HepG2 (cell line): ENCODE measurements at regions not wholly inside any gene's neighbourhood (a gene's known extent, or its start where the extent isn't known, plus 50 kb on each side); places are given as distances from the start of the nearest gene placed in this dataset.

Experiments
- EP300 ChIP-seq, 3 experiments: sonication (generic) in 1 of 3; formaldehyde crosslinking in 1 of 3; IDR thresholded peaks; 2 replicates each; pipeline versions ENCODE4 v1.5.1 to v1.6.1; 2011 to 2020; ENCODE audit warnings: low read depth in 2 of 3, low read length in 2 of 3, borderline replicate concordance in 1 of 3, improper control_type of control experiment in 1 of 3, mild to moderate bottlenecking in 1 of 3, missing genetic modification reagents in 1 of 3, moderate library complexity in 1 of 3
- IRF2 ChIP-seq: IDR thresholded peaks from 2 replicates; pipeline ENCODE4 v1.6.1; 2018; ENCODE audit warnings: missing genetic modification reagents, missing compliant biosample characterization
- JUND ChIP-seq: sonication (generic); formaldehyde crosslinking; IDR thresholded peaks from 2 replicates; pipeline ENCODE4 v1.8.0; 2022; ENCODE audit warnings: mild to moderate bottlenecking, missing genetic modification reagents
- NBN ChIP-seq: fragments of 450-650 bp; conservative IDR thresholded peaks from 2 replicates; pipeline ENCODE4 v1.6.1; 2017
- PAX8 ChIP-seq: sonication (generic); formaldehyde crosslinking; IDR thresholded peaks from 2 replicates; pipeline ENCODE4 v1.8.0; 2022; ENCODE audit warnings: mild to moderate bottlenecking, missing genetic modification reagents, borderline replicate concordance
- PHF20 ChIP-seq: sonication (generic); formaldehyde crosslinking; IDR thresholded peaks from 2 replicates; pipeline ENCODE4 v1.5.0; 2020; ENCODE audit warnings: mild to moderate bottlenecking, missing genetic modification reagents
- POLR2A ChIP-seq, 2 experiments: IDR thresholded peaks; 2 replicates each; pipeline ENCODE4 v1.6.1; 2011; ENCODE audit warnings: low read depth in 2 of 2, low read length in 2 of 2, mild to moderate bottlenecking in 1 of 2, moderate library complexity in 1 of 2; ENCODE audit not compliant: insufficient read depth in 1 of 2
- RARG ChIP-seq: sonication (generic); formaldehyde crosslinking; IDR thresholded peaks from 2 replicates; pipeline ENCODE4 v1.4.0; 2020; ENCODE audit warnings: low read depth, mild to moderate bottlenecking, missing genetic modification reagents
- RELA ChIP-seq: sonication (generic); formaldehyde crosslinking; IDR thresholded peaks from 2 replicates; pipeline ENCODE4 v1.4.0; 2020; ENCODE audit warnings: missing genetic modification reagents
- TAF1 ChIP-seq: sonication (generic); formaldehyde crosslinking; IDR thresholded peaks from 2 replicates; pipeline ENCODE4 v1.4.0; 2020; ENCODE audit warnings: missing genetic modification reagents
- ZSCAN22 ChIP-seq: sonication (generic); formaldehyde crosslinking; IDR thresholded peaks from 2 replicates; pipeline ENCODE4 v1.4.0; 2020; ENCODE audit warnings: mild to moderate bottlenecking, missing genetic modification reagents
- TF ChIP-seq, protein P1 (sequence below): sonication (generic); formaldehyde crosslinking; IDR thresholded peaks from 2 replicates; pipeline ENCODE4 v1.4.0; 2020; ENCODE audit warnings: missing genetic modification reagents
- TF ChIP-seq, protein P2 (sequence below), 2 experiments: sonication (generic) in 1 of 2; formaldehyde crosslinking in 1 of 2; IDR thresholded peaks; 2 replicates each; pipeline versions ENCODE4 v1.4.0 to v1.6.1; 2018 to 2020; ENCODE audit warnings: missing genetic modification reagents in 2 of 2, borderline replicate concordance in 1 of 2, low read depth in 1 of 2, mild to moderate bottlenecking in 1 of 2, missing biosample characterization in 1 of 2
- TF ChIP-seq, protein P3 (sequence below): sonication (generic); formaldehyde crosslinking; IDR thresholded peaks from 2 replicates; pipeline ENCODE4 v1.5.1; 2020; ENCODE audit warnings: mild to moderate bottlenecking, missing genetic modification reagents, moderate library complexity

DNA sequence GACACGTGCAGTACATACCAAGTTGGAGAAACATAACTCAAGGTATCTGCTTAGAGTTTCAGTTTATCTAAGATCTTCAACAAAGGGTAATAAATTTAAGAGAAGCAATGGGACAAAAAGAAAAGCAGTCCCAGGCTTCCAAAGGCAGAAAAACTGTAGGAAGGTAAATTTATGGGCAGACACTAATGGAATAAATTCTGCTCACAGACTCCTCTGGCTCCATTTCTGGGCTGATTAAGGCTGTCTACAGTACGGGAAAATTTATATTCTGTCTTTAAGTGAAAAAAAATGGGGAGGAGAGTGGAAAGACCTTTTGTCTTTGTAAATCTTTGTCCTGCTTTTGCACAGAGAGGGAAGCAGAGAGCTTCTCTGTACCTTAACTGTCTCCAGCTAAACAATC lies 587.5 kb upstream of the IGFBP3 start:
- TF ChIP-seq, protein P1, sequence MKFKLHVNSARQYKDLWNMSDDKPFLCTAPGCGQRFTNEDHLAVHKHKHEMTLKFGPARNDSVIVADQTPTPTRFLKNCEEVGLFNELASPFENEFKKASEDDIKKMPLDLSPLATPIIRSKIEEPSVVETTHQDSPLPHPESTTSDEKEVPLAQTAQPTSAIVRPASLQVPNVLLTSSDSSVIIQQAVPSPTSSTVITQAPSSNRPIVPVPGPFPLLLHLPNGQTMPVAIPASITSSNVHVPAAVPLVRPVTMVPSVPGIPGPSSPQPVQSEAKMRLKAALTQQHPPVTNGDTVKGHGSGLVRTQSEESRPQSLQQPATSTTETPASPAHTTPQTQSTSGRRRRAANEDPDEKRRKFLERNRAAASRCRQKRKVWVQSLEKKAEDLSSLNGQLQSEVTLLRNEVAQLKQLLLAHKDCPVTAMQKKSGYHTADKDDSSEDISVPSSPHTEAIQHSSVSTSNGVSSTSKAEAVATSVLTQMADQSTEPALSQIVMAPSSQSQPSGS (CRISPR knock-in tag) = no peak
- no peak for TF ChIP-seq ZSCAN22 (CRISPR knock-in tag)
- no peak for TF ChIP-seq PHF20
- no peak for TF ChIP-seq IRF2 (CRISPR knock-in tag)
- no peak for TF ChIP-seq RARG
- TF ChIP-seq NBN = no peak
- TF ChIP-seq, protein P2, sequence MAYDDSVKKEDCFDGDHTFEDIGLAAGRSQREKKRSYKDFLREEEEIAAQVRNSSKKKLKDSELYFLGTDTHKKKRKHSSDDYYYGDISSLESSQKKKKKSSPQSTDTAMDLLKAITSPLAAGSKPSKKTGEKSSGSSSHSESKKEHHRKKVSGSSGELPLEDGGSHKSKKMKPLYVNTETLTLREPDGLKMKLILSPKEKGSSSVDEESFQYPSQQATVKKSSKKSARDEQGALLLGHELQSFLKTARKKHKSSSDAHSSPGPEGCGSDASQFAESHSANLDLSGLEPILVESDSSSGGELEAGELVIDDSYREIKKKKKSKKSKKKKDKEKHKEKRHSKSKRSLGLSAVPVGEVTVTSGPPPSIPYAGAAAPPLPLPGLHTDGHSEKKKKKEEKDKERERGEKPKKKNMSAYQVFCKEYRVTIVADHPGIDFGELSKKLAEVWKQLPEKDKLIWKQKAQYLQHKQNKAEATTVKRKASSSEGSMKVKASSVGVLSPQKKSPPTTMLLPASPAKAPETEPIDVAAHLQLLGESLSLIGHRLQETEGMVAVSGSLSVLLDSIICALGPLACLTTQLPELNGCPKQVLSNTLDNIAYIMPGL (CRISPR knock-in tag; IDR thresholded peaks at IDR 0.05; ENCODE audit: borderline replicate concordance in 1 of 2, low read depth in 1 of 2) = no peak
- TF ChIP-seq RELA = no peak
- no peak for TF ChIP-seq PAX8
- no peak for TF ChIP-seq JUND (CRISPR knock-in tag)
- TF ChIP-seq, protein P3, sequence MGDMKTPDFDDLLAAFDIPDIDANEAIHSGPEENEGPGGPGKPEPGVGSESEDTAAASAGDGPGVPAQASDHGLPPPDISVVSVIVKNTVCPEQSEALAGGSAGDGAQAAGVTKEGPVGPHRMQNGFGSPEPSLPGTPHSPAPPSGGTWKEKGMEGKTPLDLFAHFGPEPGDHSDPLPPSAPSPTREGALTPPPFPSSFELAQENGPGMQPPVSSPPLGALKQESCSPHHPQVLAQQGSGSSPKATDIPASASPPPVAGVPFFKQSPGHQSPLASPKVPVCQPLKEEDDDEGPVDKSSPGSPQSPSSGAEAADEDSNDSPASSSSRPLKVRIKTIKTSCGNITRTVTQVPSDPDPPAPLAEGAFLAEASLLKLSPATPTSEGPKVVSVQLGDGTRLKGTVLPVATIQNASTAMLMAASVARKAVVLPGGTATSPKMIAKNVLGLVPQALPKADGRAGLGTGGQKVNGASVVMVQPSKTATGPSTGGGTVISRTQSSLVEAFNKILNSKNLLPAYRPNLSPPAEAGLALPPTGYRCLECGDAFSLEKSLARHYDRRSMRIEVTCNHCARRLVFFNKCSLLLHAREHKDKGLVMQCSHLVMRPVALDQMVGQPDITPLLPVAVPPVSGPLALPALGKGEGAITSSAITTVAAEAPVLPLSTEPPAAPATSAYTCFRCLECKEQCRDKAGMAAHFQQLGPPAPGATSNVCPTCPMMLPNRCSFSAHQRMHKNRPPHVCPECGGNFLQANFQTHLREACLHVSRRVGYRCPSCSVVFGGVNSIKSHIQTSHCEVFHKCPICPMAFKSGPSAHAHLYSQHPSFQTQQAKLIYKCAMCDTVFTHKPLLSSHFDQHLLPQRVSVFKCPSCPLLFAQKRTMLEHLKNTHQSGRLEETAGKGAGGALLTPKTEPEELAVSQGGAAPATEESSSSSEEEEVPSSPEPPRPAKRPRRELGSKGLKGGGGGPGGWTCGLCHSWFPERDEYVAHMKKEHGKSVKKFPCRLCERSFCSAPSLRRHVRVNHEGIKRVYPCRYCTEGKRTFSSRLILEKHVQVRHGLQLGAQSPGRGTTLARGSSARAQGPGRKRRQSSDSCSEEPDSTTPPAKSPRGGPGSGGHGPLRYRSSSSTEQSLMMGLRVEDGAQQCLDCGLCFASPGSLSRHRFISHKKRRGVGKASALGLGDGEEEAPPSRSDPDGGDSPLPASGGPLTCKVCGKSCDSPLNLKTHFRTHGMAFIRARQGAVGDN (CRISPR knock-in tag) = no peak
- TF ChIP-seq TAF1 = no peak
- TF ChIP-seq POLR2A (IDR thresholded peaks at IDR 0.05; ENCODE audit: insufficient read depth in 1 of 2, low read depth in 2 of 2, low read length in 2 of 2) = no peak
- TF ChIP-seq EP300 (IDR thresholded peaks at IDR 0.05; ENCODE audit: low read depth in 2 of 2, low read length in 2 of 2) = no peak
- no peak for TF ChIP-seq EP300 (CRISPR knock-in tag; IDR thresholded peaks at IDR 0.05; ENCODE audit: borderline replicate concordance)
